GM19043 (cell line): ENCODE measurements at regions not wholly inside any gene's neighbourhood (a gene's known extent, or its start where the extent isn't known, plus 50 kb on each side); places are given as distances from the start of the nearest gene placed in this dataset.

Experiments
- ATAC-seq: cut with Tn5 transposase; IDR thresholded peaks from one replicate; pipeline ENCODE4 v1.9.1; 2021; ENCODE audit warnings: low read depth; ENCODE audit not compliant: unreplicated experiment

DNA sequence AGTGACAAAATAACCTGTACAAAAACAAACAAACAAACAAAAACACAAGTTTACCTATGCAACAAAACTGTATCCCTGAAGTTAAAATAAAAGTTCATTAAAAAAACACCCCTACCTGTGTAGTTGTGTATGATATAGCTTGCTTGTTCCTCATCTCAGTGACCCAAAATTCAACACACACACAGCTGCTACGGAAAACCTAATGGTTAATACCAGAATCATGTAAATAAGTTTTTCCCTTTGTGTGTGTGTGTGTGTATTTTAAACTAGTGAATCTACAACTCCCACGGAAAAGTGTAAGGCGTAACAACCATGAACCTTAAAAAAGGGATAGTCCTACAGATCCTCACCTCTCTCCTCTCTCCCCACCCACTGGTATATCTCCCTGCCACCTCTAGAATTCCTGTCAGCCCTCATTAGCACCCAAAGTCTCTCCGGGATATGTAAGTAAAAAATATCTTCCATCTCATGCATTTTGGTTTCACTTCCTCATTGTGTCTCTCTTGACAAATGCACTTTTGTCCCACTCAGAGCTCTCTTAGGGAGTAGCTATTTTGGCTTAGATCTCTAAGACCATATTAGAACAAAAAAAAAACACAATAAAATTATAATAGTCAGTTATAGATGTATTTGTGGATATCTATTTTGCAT lies 2236.5 kb downstream of the PCDH9 start:
- ATAC-seq: peak; percentile 88

DNA sequence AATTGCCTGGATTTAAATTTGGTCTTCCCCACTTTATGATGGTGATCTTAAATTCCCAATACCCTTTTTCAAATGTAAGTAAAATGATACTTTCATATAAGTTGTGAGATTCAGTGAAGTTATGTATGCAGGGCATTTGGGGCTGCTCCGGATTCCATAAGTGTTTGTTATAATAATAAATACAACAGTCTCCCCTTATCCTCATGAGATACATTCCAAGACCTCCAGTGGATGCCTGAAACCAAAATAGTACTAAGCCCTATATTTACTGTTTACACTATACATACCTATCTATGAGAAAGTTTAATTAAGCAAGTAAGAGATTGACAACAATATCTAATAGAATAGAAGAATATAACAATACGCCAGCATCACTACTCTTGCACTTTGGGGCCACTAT lies 2237.8 kb downstream of the PCDH9 start:
- ATAC-seq: no peak

GRCh38 chr13:64985075-64985474 lies 2245.1 kb downstream of the PCDH9 start:
- ATAC-seq: no peak

DNA sequence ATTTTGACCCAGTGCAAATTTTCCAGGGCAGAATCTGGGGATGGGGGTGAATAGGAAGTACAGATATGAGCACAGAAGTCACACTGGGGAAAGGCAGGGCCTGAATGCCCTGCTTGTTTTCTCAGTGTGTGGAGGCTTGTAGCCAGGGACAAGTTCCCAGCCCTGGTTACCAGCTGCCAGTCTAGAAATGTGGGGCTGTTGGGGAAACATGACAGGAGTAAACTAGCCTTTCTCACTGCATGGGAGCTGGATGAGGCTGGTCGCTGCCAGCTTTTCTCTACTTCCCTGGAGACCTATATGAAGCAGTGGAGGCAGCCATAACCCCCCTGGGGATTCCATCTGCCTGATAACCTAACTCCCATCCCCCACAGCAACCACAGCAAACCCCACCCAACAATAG lies 2267.7 kb downstream of the PCDH9 start:
- no peak for ATAC-seq

DNA sequence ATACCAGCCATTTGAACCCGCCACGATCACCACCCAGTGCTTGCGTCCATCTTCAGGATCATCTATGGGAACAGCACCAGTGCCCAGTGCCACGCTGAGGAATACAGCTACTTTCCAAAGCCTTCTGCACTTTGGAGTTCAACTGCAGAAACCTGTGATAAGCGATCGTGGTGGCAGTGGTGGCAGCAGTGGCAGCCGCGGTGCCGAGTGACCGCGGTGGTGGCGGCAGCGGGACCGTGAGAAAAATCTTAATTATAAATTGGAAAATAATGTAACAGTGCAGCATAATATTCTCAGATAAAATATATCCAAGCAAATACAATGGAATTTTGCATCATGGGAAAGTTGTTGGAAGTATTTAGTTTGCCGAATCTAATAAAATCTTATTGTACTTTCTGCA lies 2270.9 kb downstream of the PCDH9 start:
- ATAC-seq: no peak

- ATAC-seq: no peak
These were observed 2272.0 kb downstream of the PCDH9 start for GRCh38 chr13:64958106-64958505.

DNA sequence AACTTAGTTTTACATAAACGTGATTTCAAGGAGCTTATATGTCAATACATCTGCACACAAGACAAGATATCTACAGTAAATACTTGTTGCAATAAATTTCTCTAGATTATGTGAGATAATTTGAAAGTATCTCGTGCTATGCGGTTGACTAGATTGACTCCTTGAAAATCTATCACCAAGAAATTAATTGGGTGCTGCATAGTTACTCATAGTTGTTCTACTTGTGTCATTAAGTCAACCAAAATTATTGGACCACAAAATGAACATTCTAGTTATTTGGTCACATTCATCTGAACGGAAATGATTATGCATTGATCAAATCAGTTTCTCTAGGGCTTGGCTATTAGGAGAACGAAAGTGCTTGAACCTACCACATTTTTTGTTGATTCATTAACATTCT lies 2291.5 kb downstream of the PCDH9 start:
- ATAC-seq: no peak

GRCh38 chr13:64937302-64937701 lies 2292.8 kb downstream of the PCDH9 start:
- ATAC-seq: no peak

- no peak for ATAC-seq
These were observed 2293.3 kb downstream of the PCDH9 start for GRCh38 chr13:64936879-64937278.

DNA sequence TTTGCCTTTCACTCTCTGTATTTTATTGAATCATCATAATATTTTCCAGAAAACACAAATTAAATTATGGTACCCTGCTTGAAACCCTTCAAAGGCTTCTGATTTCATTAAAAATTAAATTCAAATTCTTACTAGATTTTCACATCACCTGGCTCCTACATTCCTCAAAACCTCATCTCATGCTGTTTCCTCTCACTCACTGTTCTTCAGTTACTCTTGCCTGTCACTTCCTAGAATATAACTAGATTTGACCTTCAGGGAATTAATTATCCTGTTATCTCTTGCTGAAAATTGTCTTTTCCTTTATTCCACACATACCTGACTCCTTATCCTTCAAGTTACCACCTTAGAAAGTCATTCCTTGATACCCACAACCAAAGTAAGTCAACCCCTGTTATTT lies 2294.7 kb downstream of the PCDH9 start:
- no peak for ATAC-seq

DNA sequence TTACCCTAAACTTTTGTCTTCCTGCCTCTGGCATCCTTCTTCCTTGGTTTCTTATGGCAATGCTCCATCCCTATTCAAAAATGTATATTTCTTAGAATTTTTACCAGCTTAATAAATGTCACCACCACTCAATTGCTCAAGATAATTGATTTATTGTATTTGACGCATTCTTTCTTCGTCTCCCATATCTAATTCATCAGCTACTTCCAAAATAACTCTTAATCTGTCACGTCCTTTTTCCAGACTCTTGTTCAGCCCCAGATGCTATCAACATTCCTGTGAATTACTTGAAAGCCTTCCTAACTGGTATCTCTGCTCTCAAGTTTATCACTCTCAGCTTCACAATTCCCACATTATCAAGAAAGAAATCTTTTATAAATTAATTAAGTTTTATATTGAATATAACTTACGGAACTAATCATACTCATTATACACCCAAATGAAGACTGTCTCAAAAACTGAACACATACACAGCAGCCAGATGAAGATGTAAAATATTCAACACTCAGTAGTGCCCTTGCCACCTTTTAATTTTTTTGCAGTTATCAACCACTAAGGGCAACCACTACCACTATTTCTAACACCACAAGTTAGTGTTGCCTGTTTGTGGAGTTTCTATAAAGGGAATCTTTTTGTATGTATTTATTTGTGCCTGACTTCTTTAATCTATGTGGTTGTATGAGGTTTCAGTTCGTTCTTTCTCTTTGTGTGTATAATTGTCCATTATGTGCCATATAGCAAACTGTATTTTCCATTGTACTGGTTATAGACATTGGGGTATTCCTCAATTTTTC lies 2295.4 kb downstream of the PCDH9 start:
- no peak for ATAC-seq

- no peak for ATAC-seq
These were observed 2299.5 kb downstream of the PCDH9 start for GRCh38 chr13:64930636-64931035.

GRCh38 chr13:64928696-64929499 lies 2301.2 kb downstream of the PCDH9 start:
- peak; percentile 67 for ATAC-seq

- ATAC-seq: no peak
These were observed 2304.4 kb downstream of the PCDH9 start for GRCh38 chr13:64925727-64926126.

DNA sequence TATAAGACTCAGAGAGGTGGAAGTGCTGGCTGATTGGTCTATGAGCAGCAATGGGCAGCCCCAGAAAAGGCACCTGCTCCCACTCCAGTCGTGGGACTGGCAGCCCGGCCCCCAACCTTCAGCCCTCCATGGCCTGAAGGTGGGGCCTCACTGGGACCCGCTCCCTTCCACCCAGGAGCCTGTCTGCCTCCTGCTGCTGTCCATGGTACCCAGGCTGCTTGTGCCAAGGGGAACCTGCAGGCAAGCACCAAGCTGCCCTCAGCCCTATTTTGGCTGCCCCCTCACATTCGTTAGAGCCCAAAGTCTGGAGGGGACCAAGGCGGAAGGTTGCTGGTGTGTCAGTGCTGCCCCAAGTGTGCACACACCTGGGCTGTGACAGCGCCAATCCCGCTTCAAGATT lies 2304.9 kb downstream of the PCDH9 start:
- no peak for ATAC-seq

DNA sequence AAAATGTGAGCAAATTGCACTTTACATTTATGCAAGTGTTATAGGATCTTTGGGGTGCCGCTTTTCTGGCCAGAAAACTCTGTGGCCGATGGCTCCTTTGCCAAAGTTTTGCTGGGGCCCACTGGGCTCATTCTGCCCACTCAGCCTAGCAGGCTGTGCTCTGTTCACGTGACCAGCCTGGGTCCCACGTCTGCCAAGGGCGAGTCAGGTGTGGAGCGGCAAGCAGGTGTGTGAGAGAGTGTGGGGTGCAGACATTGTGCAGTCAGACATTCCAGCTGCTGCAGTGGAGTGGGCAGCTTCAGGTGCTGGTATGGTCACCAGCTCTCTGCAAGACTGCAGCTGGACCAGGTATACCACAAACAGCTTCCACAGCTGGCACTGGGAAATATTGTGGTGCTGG lies 2305.7 kb downstream of the PCDH9 start:
- ATAC-seq: no peak

GRCh38 chr13:64917566-64917965 lies 2312.6 kb downstream of the PCDH9 start:
- ATAC-seq: no peak

DNA sequence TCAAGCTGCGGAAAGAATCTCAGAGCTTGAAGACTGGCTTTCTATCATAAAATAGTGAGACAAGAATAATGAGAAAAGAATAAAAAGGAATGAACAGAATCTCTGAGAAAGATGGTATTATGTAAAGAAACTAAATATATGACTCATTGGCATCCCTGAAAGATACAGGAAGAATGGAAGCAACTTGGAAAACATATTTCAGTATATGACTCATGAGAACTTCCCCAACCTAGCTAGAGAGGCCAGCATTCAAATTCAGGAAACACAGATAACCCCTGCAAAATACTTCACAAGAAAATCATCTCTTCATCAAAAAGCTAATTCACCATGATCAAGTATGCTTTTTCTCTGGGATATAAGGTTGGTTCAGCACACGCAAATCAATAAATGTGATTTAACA lies 2318.0 kb downstream of the PCDH9 start:
- ATAC-seq: no peak

GRCh38 chr13:64910096-64910495 lies 2320.0 kb downstream of the PCDH9 start:
- ATAC-seq: no peak

DNA sequence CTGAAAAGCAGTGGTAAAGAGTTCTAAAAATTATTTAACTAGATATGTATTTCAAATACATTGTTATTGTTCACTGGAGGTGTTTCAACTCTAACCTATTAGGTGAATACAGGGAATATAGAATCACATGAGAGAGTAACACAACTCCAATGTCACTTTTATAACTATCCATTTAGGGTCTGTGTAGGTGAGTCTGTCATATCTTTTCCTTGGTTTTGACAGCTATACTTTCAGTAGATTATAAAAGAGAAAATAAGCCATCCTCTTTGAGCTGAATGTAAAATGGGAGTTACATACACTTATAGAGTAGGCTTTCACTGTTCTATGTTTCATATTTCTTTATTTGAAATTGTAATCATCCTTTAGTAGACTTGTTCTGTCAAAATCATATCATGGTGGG lies 2321.0 kb downstream of the PCDH9 start:
- ATAC-seq: no peak

DNA sequence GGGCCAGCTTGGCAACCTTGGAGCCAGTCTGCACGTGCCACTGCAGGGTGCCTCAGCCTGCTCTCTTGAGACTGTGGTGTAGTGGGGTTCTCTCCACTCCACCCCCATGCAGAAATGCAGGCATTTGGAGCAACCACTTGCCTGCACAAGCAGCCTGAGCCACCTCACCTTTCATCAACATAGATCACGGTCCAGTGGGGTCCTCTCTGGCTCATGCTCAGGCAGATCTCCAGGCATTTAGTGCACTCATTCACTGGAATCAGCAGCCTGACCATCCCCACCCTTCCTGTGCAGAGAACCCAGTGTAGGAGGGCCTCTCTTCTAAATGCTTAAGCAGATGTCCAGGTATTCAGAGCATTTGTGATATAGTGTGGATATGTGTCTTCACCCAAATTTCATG lies 2330.1 kb downstream of the PCDH9 start:
- no peak for ATAC-seq
